ENCODE measurements at regions not wholly inside any gene's neighbourhood (a gene's known extent, or its start where the extent isn't known, plus 50 kb on each side); places are given as distances from the start of the nearest gene placed in this dataset.

DNA sequence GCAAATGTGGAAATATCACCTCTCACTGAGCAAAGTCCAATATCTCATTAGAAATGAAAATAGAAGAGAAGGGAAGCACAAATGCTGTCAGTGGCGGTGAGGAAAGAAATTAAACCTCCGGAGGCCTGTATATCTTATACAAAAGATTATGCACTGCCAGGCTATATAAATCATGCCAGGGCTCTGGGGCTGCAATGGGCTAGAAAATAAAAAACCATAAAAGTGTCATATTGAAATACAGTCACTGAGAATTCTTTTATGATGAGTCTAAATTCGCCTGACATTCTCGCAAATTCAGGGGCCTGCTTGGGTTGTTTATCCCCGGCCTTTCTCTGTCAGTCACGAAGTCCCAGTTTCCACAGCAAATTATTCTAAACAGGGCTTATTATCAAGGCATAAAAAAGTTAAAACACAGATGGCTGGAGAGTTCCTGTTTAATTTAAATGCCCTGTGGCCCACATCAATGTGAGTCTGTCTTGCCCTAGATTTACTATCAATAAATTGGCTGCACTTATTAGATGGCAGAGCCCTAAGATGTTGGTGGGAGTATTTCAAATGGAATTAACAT, 193.8 kb downstream of the SNX10 start:
- no peak overlapping the region for H3K4me3 ChIP-seq (replicated peaks; ENCODE audit: low read depth, low read length)
- no peak for TF ChIP-seq CTCF (IDR thresholded peaks at IDR 0.05; ENCODE audit: low read depth, low read length, missing control alignments)
- DNase-seq (ENCODE audit: extremely low read depth, low read depth) = no peak

GRCh38 chr7:26486153-26486552, 194.5 kb downstream of the SNX10 start:
- no peak for DNase-seq (ENCODE audit: extremely low read depth, low read depth)
- TF ChIP-seq CTCF (IDR thresholded peaks at IDR 0.05; ENCODE audit: low read depth, low read length, missing control alignments) = no peak
- H3K4me3 ChIP-seq (replicated peaks; ENCODE audit: low read depth, low read length) = no peak overlapping the region

- no peak overlapping the region for H3K4me3 ChIP-seq (replicated peaks; ENCODE audit: low read depth, low read length)
- no peak for TF ChIP-seq CTCF (IDR thresholded peaks at IDR 0.05; ENCODE audit: low read depth, low read length, missing control alignments)
- DNase-seq (ENCODE audit: extremely low read depth, low read depth) = no peak
Measured at GRCh38 chr7:26487780-26488515, 196.3 kb downstream of the SNX10 start.

GRCh38 chr7:26489391-26489790, 197.7 kb downstream of the SNX10 start:
- no peak overlapping the region for H3K4me3 ChIP-seq (replicated peaks; ENCODE audit: low read depth, low read length)
- DNase-seq (ENCODE audit: extremely low read depth, low read depth) = no peak
- TF ChIP-seq CTCF (IDR thresholded peaks at IDR 0.05; ENCODE audit: low read depth, low read length, missing control alignments) = no peak

- no peak for TF ChIP-seq CTCF (IDR thresholded peaks at IDR 0.05; ENCODE audit: low read depth, low read length, missing control alignments)
- DNase-seq (ENCODE audit: extremely low read depth, low read depth) = no peak
- H3K4me3 ChIP-seq (replicated peaks; ENCODE audit: low read depth, low read length) = no peak overlapping the region
Measured at GRCh38 chr7:26489906-26490639, 198.4 kb downstream of the SNX10 start.

DNA sequence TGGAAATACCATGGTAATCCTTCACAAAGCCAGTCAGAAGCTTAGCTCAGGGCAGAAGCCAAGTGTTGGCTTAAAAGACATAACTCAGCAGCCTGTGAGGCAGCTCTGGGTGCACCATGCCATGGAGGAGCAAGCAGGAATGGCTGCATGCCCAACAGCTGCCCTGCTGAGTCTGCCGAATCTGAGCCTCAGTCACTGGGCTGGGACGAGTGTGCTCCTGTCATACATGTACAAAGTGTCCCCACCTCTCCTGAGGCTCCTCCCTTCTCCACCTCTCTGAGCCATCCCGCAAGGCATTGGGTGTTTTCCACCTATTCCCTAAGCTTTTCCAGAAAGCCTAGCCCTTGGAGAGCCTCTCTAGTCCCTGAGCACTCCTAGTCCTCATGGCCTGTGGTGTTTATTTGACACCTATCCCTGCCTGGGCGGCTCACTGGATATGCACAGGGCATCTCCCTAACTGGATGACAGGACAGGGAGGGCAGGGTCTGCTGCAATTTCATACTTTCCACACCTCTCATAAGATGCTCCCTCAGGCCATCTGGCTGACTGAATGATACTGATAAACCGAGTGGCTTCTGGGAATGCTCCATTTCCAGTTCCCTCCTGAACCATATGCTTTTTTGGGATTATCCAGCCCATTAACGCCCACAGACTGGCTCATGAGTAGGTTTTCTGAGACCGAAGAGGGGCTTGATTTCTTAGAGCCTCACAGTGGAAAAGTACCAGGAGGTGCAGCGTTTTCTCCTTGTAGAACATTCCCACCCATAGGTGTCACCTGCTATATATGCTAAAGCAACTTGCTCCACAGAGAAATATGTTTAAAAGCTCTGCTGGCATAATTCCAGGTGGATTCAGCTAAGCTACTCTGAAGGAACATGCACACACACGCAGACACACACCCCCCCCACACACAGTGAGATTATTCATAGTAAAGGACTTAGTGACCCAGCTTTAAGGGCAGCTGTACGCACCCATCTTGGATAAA, 199.3 kb downstream of the SNX10 start:
- no peak for TF ChIP-seq CTCF (IDR thresholded peaks at IDR 0.05; ENCODE audit: low read depth, low read length, missing control alignments)
- DNase-seq (ENCODE audit: extremely low read depth, low read depth) = no peak
- H3K4me3 ChIP-seq (replicated peaks; ENCODE audit: low read depth, low read length) = no peak overlapping the region
